Activated T-helper 1 cell treated with anti-CD3 and anti-CD28 coated beads, Interleukin-2, amount 50 U/mL, for 16 hours (primary cell): ENCODE measurements at regions not wholly inside any gene's neighbourhood (a gene's known extent, or its start where the extent isn't known, plus 50 kb on each side); places are given as distances from the start of the nearest gene placed in this dataset.
"Not testable (repeated sequence)": the region's sequence is repeated elsewhere in the genome, so short reads cannot be mapped to it uniquely, and the experiment has no call there.

Experiments
- DNase-seq, 2 donors: peaks; one replicate each; pipeline ENCODE4 v3.0.0-alpha.2; 2020; ENCODE audit warnings: low read depth in 1 of 2, low spot score in 1 of 2

DNA sequence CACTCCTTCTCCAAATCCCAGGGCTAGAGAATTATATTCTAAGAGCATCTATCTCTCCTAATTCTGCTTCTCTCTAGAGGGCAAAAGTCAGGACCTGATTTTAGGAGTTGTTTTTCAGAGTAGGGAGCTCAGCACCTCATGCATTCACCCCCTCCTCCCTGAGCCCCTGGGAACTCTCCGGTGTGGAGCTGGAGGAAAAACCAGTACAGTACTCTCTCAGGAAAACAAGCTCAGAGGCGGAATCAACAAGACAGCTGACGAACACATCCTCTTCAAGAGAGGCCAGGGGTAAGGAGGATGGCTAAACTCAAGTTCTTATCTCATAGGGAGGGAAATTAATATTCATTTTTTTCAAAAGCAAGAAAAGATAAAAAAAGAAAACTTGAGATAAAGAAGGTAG lies 120.1 kb upstream of the CDYL start:
- DNase-seq: no peak

GRCh38 chr6:4655196-4656025 lies 120.8 kb upstream of the CDYL start:
- no peak for DNase-seq

DNA sequence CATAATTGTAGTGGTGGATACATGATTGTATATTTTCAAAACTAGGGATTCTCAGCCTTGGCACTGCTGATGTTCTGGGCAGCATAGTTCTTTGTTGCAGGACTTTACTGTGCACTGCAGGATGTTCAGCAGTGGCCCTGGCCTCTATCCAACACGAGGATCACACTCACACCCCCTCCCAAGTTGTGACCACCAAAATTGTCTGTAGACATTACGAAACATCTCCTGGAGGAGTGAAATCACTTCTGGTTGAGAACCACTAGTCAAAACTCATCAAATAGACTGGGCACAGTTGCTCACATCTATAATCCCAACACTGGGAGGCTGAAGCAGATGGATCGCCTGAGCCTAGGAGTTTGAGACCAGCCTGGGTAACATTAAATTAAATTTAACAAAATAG lies 123.1 kb upstream of the CDYL start:
- no peak for DNase-seq

DNA sequence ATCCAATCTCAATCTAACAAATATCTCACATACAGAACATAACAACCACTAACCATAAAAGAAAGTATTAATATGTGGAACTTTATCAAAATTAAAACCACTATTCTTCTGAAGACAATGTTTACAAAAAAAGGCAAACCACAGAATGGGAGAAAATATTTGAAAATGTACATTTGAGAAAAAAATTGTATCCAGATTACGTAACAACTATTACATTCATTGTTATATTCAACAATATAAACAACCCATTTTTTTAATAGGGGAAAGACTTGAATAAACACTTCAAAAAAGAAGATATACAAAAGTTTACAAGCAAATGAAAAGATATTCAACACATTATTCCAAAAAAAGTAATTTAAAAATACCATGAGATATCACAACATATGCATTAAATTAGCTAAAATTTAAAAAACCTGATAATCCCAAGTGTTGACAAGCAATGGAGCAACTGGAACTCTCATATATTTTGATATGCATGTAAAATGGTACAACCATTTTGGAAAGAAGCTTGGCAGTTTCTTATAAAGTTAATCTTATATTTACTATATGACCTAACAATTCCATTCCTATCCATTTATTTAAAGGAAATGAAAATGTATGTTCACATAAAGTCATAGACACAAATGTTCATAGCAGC lies 124.3 kb upstream of the CDYL start:
- no peak for DNase-seq

DNA sequence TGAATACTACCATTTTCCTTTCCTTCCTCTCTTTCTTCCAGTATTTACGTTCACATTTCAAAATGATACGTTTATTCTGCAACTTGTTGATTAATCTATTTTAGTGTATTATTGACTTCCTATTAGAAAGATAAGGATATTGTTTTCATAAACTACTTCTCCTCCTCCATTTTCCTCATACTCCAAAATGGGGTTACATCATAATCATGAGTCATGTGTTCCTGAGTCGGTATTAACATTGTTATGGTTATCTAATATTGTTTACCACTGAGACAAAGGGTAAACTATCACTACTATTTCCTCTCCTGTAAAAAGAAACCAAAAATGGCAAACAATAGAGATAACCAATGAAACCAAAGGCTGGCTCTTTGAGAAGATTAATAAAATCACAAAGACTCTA lies 126.5 kb upstream of the CDYL start:
- DNase-seq: no peak

- no peak for DNase-seq
Measured at GRCh38 chr6:4647414-4648365, 128.5 kb upstream of the CDYL start.

GRCh38 chr6:4645713-4646360 lies 130.4 kb upstream of the CDYL start:
- DNase-seq: no peak

DNA sequence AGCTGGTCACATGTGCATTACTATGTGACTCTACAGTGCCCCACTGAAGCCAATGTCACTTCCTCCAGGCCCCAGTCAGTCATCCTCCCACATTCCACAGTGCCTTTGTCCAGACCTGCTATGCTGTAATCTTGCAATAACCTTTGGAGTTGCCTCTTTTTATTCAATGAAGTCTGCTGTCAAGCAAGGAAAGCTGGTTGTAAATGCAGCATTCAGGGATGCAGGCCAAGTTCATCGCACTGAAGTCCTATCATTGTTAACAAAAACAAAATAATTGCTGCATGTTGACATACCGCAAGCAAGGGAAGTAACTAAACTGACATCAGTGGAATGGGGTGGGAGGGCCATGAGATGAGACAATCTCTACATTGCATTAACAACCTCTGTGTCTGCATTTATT lies 131.2 kb upstream of the CDYL start:
- no peak for DNase-seq

DNA sequence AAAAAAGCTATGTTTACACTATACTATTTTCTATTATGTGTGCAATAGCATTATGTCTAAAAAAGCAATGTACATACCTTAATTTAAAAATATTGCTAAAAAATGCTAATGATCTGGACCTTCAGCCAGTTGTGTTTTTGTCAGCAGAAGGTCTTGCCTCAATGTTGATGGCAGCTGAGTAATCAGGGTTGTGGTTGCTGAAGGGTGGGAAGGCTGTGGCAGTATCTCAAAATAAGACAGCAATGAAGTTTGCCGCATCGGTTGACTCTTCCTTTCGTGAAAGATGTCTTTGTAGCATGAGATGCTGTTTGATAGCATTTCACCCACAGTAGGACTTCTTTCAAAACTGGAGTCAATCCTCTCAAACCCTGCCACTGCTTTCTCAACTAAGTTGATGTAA lies 134.7 kb upstream of the CDYL start:
- no peak for DNase-seq

GRCh38 chr6:4640139-4640538 lies 136.1 kb upstream of the CDYL start:
- no peak for DNase-seq

DNA sequence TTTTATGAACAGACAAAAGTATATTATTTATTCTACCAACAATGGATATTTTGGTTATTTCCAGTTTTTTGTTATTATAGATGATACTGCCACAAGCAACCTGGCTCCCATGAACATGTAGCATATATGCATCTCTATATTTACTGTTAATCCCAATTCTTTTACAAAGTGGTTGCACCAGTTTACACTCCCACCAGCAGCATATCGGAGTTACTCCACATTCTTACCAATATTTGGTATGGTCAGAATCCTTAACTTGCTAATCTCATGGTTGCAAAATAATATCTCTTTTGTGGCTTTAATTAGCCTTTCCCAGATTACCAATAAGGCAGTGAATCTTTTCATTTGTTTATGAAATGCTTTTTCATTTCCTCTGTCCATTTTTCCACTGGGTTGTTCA lies 137.6 kb upstream of the CDYL start:
- no peak for DNase-seq

DNA sequence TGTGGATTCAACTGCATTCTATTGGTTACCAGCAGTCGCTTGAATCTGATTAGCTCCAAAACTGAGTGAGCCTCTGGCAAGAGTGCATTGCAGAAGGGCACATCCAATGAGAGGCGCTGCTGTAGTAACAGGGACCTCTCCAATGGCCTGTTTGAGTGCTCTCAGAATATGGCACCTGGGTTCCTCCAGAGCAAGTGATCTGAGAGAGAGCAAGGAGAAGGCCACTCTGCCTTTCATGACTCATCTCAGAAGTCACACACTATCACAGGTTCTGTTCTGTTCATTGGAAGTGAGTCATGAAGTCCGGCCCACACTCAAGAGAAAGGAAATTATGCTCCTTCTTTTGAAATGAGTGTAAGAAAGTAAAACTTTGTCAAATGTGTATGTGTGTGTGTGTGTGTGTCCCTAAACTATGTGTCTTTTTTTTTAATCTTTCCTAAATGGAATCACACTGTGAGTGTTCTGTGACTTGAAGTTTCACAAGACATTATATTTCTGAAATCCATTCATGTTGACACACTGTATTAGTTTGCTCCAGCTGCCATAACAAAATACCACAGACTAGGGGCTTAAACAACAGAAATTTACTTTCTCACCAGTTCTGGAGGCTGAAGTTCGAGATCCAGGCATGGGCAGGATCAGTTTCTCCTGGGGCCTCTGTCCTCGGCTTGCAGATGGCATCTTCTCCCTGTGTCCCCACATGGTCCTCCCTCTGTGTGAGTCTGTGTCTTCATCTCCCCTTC lies 138.3 kb upstream of the CDYL start:
- DNase-seq: no peak

GRCh38 chr6:4636881-4637224 lies 139.4 kb upstream of the CDYL start:
- DNase-seq: no peak

- no peak for DNase-seq
Measured at GRCh38 chr6:4636191-4636880, 139.9 kb upstream of the CDYL start.

- DNase-seq: no peak
Measured at GRCh38 chr6:4635666-4636065, 140.5 kb upstream of the CDYL start.

DNA sequence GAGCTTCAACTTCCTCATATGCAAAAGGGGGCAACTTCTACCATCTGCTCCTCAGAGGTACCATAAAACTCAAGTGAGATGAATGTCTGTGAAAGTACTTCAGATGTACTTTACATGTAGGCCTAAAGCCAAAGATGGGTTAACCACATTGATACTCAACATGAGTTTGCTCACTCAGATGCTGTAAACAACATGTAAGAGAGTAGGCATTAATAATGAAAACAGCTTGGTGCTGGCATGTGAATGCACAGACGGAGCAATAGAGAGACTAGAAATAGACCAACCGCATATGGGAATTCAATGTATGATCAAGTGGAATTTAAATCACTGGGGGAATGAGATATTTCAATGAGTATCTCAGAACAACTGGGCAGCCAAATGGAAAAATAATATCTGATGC lies 143.8 kb upstream of the CDYL start:
- no peak for DNase-seq

DNA sequence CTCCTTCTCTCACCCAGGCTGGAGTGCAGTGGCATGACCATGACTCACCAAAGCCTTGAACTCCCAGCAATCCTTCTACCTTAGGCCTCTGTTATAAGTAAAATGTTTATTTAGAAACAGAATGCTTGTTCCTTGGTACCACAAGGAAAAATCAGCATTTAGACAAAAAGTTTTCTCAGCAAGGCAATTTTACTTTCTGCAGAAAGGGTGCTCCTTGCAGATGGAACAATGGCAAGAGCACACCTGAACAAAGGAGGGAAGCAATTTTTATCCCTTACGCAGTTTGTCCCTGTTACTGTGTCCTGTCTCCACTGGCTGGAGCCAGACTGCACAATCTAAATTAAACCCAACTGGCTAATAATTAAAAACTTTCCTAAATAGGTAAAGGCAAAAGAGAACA lies 146.4 kb upstream of the CDYL start:
- not testable (repeated sequence) for DNase-seq

DNA sequence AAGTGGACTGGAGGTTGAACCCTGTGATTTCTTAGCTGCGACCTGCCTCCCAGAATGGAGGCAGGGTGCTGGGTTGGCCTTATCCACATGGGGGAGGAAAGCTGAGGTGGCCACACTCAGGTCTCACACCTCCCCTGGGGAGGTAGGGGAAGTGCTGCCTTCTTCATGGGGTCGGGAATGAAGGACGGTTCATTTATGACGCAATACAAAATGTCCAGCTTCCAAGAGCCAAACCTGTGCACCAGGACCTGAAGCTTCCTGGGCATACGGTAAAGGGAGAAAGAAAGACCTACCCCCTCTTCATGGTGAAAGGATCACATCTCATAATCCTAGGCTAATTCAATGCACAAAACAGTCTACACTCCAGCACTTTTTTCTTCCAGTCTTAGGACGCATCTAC lies 150.6 kb upstream of the CDYL start:
- DNase-seq: no peak

GRCh38 chr6:4624726-4625125 lies 151.5 kb upstream of the CDYL start:
- DNase-seq: no peak
